ENCODE measurements at regions not wholly inside any gene's neighbourhood (a gene's known extent, or its start where the extent isn't known, plus 50 kb on each side); places are given as distances from the start of the nearest gene placed in this dataset.

- no peaks in the 10 kb centered on the region for H4K20me1 ChIP-seq (ENCODE audit: control insufficient read depth, extremely low read depth, insufficient read depth, low read length)
- dilution Hi-C loops (cut with MboI; ENCODE audit: extremely low pct_ligation_motif_present, low sequenced_read_pairs), result no loop called here
- no peak overlapping the region for H3K27ac ChIP-seq (ENCODE audit: control insufficient read depth, insufficient read depth, low read length)
- H3K36me3 ChIP-seq (ENCODE audit: control insufficient read depth in 2 of 2, extremely low read depth in 1 of 2, insufficient read depth in 2 of 2, low read length in 2 of 2), result no peaks in the 10 kb centered on the region
- TF ChIP-seq, protein P1, sequence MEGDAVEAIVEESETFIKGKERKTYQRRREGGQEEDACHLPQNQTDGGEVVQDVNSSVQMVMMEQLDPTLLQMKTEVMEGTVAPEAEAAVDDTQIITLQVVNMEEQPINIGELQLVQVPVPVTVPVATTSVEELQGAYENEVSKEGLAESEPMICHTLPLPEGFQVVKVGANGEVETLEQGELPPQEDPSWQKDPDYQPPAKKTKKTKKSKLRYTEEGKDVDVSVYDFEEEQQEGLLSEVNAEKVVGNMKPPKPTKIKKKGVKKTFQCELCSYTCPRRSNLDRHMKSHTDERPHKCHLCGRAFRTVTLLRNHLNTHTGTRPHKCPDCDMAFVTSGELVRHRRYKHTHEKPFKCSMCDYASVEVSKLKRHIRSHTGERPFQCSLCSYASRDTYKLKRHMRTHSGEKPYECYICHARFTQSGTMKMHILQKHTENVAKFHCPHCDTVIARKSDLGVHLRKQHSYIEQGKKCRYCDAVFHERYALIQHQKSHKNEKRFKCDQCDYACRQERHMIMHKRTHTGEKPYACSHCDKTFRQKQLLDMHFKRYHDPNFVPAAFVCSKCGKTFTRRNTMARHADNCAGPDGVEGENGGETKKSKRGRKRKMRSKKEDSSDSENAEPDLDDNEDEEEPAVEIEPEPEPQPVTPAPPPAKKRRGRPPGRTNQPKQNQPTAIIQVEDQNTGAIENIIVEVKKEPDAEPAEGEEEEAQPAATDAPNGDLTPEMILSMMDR (optimal IDR thresholded peaks at IDR 0.05 in 1 of 3, IDR thresholded peaks at IDR 0.05 in 1 of 3, conservative IDR thresholded peaks at IDR 0.05 in 1 of 3; ENCODE audit: extremely low read depth in 1 of 3, insufficient read depth in 2 of 3, low read length in 3 of 3), result no peak
- no peak for TF ChIP-seq EZH2 (IDR thresholded peaks at IDR 0.05; ENCODE audit: low read length)
- no peaks in the 10 kb centered on the region for H3K9me1 ChIP-seq (ENCODE audit: control insufficient read depth, extremely low read depth, insufficient read depth, low read length)
- FAIRE-seq (no peak), DNase-seq (ENCODE audit: low read depth, low spot score) (no peak)
- H3K4me3 ChIP-seq (ENCODE audit: control insufficient read depth in 2 of 3, extremely low read depth in 1 of 3, insufficient read depth in 2 of 3, low read depth in 1 of 3, low read length in 3 of 3), result no peak overlapping the region
- no peak overlapping the region for H2AFZ ChIP-seq (ENCODE audit: control insufficient read depth, low read length)
- H3K4me2 ChIP-seq (ENCODE audit: control insufficient read depth, extremely low read depth, insufficient read depth, low read depth, low read length), result no peak overlapping the region
- H3K4me1 ChIP-seq (ENCODE audit: control insufficient read depth, extremely low read depth, insufficient read depth, low read length), result no peaks in the 10 kb centered on the region
- H3K9me3 ChIP-seq (ENCODE audit: control insufficient read depth, low read depth, low read length), result no peaks in the 10 kb centered on the region
- H3K79me2 ChIP-seq (ENCODE audit: control insufficient read depth, insufficient read depth, low read length), result no peaks in the 10 kb centered on the region
- H3K9ac ChIP-seq (ENCODE audit: control insufficient read depth, extremely low read depth, insufficient read depth, low read length), result no peak overlapping the region
- H3K27me3 ChIP-seq (ENCODE audit: control insufficient read depth, extremely low read depth, insufficient read depth, low read length), result no peaks in the 10 kb centered on the region
Observed at GRCh38 chr9:80555782-80556325, 984.1 kb downstream of the TLE4 start.

DNA sequence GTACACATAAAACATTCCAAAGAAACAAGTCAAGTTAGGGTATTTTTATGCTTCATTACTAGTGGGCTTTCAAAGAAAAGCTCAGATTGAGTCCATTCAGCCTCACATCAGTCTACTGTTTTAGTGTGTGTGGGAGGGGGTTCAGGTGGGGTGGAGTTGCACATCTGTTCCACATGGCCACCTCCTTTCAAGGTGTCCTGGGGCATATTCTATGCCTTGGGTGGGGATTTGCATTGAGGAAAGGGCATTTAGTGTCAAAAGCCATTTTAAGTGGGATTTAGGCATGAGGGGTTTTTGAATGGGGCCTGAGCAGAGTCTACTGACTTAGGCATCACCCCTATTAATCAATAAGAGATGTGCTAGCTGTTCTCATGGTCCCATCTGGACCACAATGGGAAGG is 983.1 kb downstream of the TLE4 start:
- Histone ChIP-seq H3K4me3 (ENCODE audit: control insufficient read depth in 2 of 3, extremely low read depth in 1 of 3, insufficient read depth in 2 of 3, low read depth in 1 of 3, low read length in 3 of 3) (no peak overlapping the region), H3K27ac (ENCODE audit: control insufficient read depth, insufficient read depth, low read length) (no peak overlapping the region), H2AFZ (ENCODE audit: control insufficient read depth, low read length) (no peak overlapping the region), H3K9ac (ENCODE audit: control insufficient read depth, extremely low read depth, insufficient read depth, low read length) (no peak overlapping the region), H3K9me1 (ENCODE audit: control insufficient read depth, extremely low read depth, insufficient read depth, low read length) (no peaks in the 10 kb centered on the region), H3K9me3 (ENCODE audit: control insufficient read depth, low read depth, low read length) (no peaks in the 10 kb centered on the region), H3K4me2 (ENCODE audit: control insufficient read depth, extremely low read depth, insufficient read depth, low read depth, low read length) (no peak overlapping the region), H4K20me1 (ENCODE audit: control insufficient read depth, extremely low read depth, insufficient read depth, low read length) (no peaks in the 10 kb centered on the region), H3K4me1 (ENCODE audit: control insufficient read depth, extremely low read depth, insufficient read depth, low read length) (no peaks in the 10 kb centered on the region), H3K79me2 (ENCODE audit: control insufficient read depth, insufficient read depth, low read length) (no peaks in the 10 kb centered on the region), H3K27me3 (ENCODE audit: control insufficient read depth, extremely low read depth, insufficient read depth, low read length) (no peaks in the 10 kb centered on the region), H3K36me3 (ENCODE audit: control insufficient read depth in 2 of 2, extremely low read depth in 1 of 2, insufficient read depth in 2 of 2, low read length in 2 of 2) (no peaks in the 10 kb centered on the region)
- TF ChIP-seq, protein P1 (optimal IDR thresholded peaks at IDR 0.05 in 1 of 3, IDR thresholded peaks at IDR 0.05 in 1 of 3, conservative IDR thresholded peaks at IDR 0.05 in 1 of 3; ENCODE audit: extremely low read depth in 1 of 3, insufficient read depth in 2 of 3, low read length in 3 of 3), result no peak
- no peak for TF ChIP-seq EZH2 (IDR thresholded peaks at IDR 0.05; ENCODE audit: low read length)
- DNase-seq (ENCODE audit: low read depth, low spot score) (no peak), FAIRE-seq (no peak)
- dilution Hi-C loops (cut with MboI; ENCODE audit: extremely low pct_ligation_motif_present, low sequenced_read_pairs), result no loop called here
